Upper lobe of left lung (tissue), 6 donors: ENCODE measurements at regions not wholly inside any gene's neighbourhood (a gene's known extent, or its start where the extent isn't known, plus 50 kb on each side); places are given as distances from the start of the nearest gene placed in this dataset.

ENCODE experiments used
- ATAC-seq, 2 donors: fragments of 200-7000 bp; cut with Tn5 transposase; one replicate each; pipeline ENCODE4 v1.9.1; 2022; ENCODE audit warnings: mild to moderate bottlenecking in 2 of 2, moderate library complexity in 2 of 2; ENCODE audit not compliant: low FRiP score in 2 of 2
- DNase-seq, 2 donors: peaks; one replicate each; pipeline ENCODE4 v3.0.0-alpha.2; 2019 to 2020
- H3K27ac ChIP-seq, 4 donors: fragments of 200-600 bp; sonication (generic); one replicate each; pipeline ENCODE4 v1.5.1; 2016 to 2019
- H3K27me3 ChIP-seq, 4 donors: fragments of 200-600 bp; sonication (generic); one replicate each; pipeline ENCODE4 v1.5.1; 2017 to 2019
- H3K36me3 ChIP-seq, 4 donors: fragments of 200-600 bp; sonication (generic); one replicate each; pipeline ENCODE4 v1.5.1; 2016 to 2019
- H3K4me1 ChIP-seq, 4 donors: fragments of 200-600 bp; sonication (generic); one replicate each; pipeline ENCODE4 v1.5.1; 2018 to 2019
- H3K4me3 ChIP-seq, 4 donors: fragments of 200-600 bp; sonication (generic); one replicate each; pipeline ENCODE4 v1.5.1; 2017 to 2019; ENCODE audit warnings: mild to moderate bottlenecking in 2 of 4, moderate library complexity in 1 of 4
- H3K9me3 ChIP-seq, 4 donors: fragments of 200-600 bp; sonication (generic); one replicate each; pipeline ENCODE4 v1.5.1; 2018 to 2019
- CTCF ChIP-seq, 6 experiments: fragments of 450-650 bp in 4 of 6; fragments of 200-600 bp in 2 of 6; sonication (generic) in 2 of 6; IDR thresholded peaks; one replicate each; pipeline ENCODE4 v1.5.1; 2016 to 2019; ENCODE audit warnings: antibody characterized with exemption in 6 of 6
- EP300 ChIP-seq, 4 donors: sonication (generic); formaldehyde crosslinking; IDR thresholded peaks; one replicate each; pipeline ENCODE4 v1.5.1; 2017; ENCODE audit warnings: antibody characterized with exemption in 4 of 4, control low read depth in 2 of 4
- POLR2A ChIP-seq, 4 donors: fragments of 450-650 bp; IDR thresholded peaks; one replicate each; pipeline ENCODE4 v1.5.1; 2016 to 2017; ENCODE audit warnings: antibody characterized with exemption in 4 of 4, mild to moderate bottlenecking in 2 of 4
- POLR2AphosphoS5 ChIP-seq, 2 donors: sonication (generic); formaldehyde crosslinking; IDR thresholded peaks; one replicate each; pipeline ENCODE4 v1.5.1; 2017; ENCODE audit warnings: antibody characterized with exemption in 2 of 2
- WGBS, 2 donors: methylation state at CpG; one replicate each; pipeline ENCODE4 v1.1.5; 2017 to 2018; 5-methylcytosine and 5-hydroxymethylcytosine counted together
- donor health status: DM: no; HTN: no; CAD: no; lungs with moderate emphysema.
- donor health status: DM: no; HTN: yes; CAD: no; lungs with severe emphysema.

- no peaks in the 10 kb centered on the region for H3K9me3 ChIP-seq
- no peak for ATAC-seq
Observed at GRCh38 chr12:22396735-22397134, 62.2 kb upstream of the ST8SIA1 start.

GRCh38 chr12:22396253-22396652 is 61.7 kb upstream of the ST8SIA1 start:
- Histone ChIP-seq H3K36me3 (no peaks in the 10 kb centered on the region), H3K4me3 (no peak overlapping the region), H3K4me1 (peaks cover 0 to 4% (median 4%) of the 10 kb centered on the region in 4 donors), H3K27ac (no peak overlapping the region), H3K9me3 (no peaks in the 10 kb centered on the region), H3K27me3 (no peaks in the 10 kb centered on the region)
- WGBS, 2 donors = 15 to 23% methylated on average over 1 of the region's 1 CpG
- DNase-seq (no peak), ATAC-seq (no peak)
- no peak for TF ChIP-seq POLR2A (IDR thresholded peaks at IDR 0.05)
- TF ChIP-seq POLR2AphosphoS5 (IDR thresholded peaks at IDR 0.05) = no peak
- no peak for TF ChIP-seq EP300 (IDR thresholded peaks at IDR 0.05)
- no peak for TF ChIP-seq CTCF (IDR thresholded peaks at IDR 0.05)

More at GRCh38 chr12:22396735-22397134, 62.2 kb upstream of the ST8SIA1 start:
- no peak for TF ChIP-seq POLR2A (IDR thresholded peaks at IDR 0.05)
- no peak for TF ChIP-seq EP300 (IDR thresholded peaks at IDR 0.05)
- TF ChIP-seq CTCF (IDR thresholded peaks at IDR 0.05) = no peak
- TF ChIP-seq POLR2AphosphoS5 (IDR thresholded peaks at IDR 0.05) = no peak
- no peak overlapping the region for H3K27ac ChIP-seq
- H3K27me3 ChIP-seq = no peaks in the 10 kb centered on the region
- no peak for DNase-seq
- H3K4me3 ChIP-seq = no peak overlapping the region
- H3K4me1 ChIP-seq = peaks cover 0 to 4% (median 4%) of the 10 kb centered on the region in 4 donors
- no peaks in the 10 kb centered on the region for H3K36me3 ChIP-seq

GRCh38 chr12:22395666-22396065 is 61.2 kb upstream of the ST8SIA1 start:
- ATAC-seq = no peak
- Histone ChIP-seq H3K4me3 (no peak overlapping the region), H3K9me3 (no peaks in the 10 kb centered on the region), H3K27ac (no peak overlapping the region), H3K27me3 (no peaks in the 10 kb centered on the region), H3K36me3 (no peaks in the 10 kb centered on the region), H3K4me1 (peaks cover 0 to 4% (median 4%) of the 10 kb centered on the region in 4 donors)
- no peak for DNase-seq
- TF ChIP-seq CTCF (IDR thresholded peaks at IDR 0.05) (no peak), POLR2A (IDR thresholded peaks at IDR 0.05) (no peak), EP300 (IDR thresholded peaks at IDR 0.05) (peak in 1 of 4 donors; percentile 15)
